PC-9 (cell line): ENCODE measurements at regions not wholly inside any gene's neighbourhood (a gene's known extent, or its start where the extent isn't known, plus 50 kb on each side); places are given as distances from the start of the nearest gene placed in this dataset.

Source experiments
- EZH2 ChIP-seq: fragments of 200-600 bp; sonication (generic); IDR thresholded peaks from 2 replicates; pipeline ENCODE4 v1.8.0; 2017; ENCODE audit warnings: antibody characterized with exemption, low read depth
- TF ChIP-seq, protein P1 (sequence below): fragments of 200-600 bp; sonication (generic); conservative IDR thresholded peaks from 2 replicates; pipeline ENCODE4 v1.6.1; 2017; ENCODE audit warnings: mixed run types, antibody characterized with exemption, mild to moderate bottlenecking, moderate library complexity

DNA sequence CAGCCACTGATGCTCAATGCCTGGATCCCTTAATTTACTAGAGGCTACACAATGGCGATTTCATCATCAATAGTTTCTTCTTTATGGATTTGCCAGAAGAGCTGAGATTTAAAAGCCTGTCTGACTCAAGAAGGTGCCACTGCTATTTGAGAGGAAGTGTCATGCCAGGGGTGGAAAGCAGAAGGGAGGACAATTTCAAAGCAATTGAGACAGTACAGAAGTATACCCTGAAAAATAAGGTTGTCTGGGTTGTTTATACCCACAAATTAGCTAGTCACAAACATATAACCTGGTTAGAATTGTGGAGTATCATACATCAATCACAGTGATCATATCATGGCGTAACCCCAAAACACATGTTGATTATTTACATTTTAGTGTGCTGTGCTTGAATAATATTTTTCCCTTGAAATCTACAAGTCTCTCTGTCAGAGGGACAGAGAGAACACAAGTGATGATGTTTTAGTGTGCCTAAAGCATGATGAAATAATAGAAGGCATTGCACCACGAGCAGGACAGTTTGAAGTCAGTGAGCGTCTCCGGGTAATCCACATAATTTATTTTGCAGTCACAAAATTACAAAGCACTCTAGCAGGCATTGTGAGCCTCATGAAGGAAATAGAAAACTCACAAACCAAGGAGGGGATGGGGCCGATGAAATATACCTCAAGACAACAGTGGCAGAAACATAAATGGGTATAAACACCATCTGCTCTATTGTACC, 312.2 kb upstream of the SPRED2 start:
- TF ChIP-seq, protein P1, sequence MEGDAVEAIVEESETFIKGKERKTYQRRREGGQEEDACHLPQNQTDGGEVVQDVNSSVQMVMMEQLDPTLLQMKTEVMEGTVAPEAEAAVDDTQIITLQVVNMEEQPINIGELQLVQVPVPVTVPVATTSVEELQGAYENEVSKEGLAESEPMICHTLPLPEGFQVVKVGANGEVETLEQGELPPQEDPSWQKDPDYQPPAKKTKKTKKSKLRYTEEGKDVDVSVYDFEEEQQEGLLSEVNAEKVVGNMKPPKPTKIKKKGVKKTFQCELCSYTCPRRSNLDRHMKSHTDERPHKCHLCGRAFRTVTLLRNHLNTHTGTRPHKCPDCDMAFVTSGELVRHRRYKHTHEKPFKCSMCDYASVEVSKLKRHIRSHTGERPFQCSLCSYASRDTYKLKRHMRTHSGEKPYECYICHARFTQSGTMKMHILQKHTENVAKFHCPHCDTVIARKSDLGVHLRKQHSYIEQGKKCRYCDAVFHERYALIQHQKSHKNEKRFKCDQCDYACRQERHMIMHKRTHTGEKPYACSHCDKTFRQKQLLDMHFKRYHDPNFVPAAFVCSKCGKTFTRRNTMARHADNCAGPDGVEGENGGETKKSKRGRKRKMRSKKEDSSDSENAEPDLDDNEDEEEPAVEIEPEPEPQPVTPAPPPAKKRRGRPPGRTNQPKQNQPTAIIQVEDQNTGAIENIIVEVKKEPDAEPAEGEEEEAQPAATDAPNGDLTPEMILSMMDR = no peak
- TF ChIP-seq EZH2 = no peak
